ENCODE measurements at regions not wholly inside any gene's neighbourhood (a gene's known extent, or its start where the extent isn't known, plus 50 kb on each side); places are given as distances from the start of the nearest gene placed in this dataset.

GRCh38 chr6:81120280-81120679 lies 632.2 kb downstream of the TENT5A start (continued):
- TF ChIP-seq SP1 (IDR thresholded peaks at IDR 0.05; ENCODE audit: low read depth, low read length) (no peak), YY1 (IDR thresholded peaks at IDR 0.05; ENCODE audit: low read depth, low read length) (no peak), CHD7 (IDR thresholded peaks at IDR 0.05; ENCODE audit: insufficient replicate concordance, low read length) (no peak)

Data from H1 (cell line).